HG02973 (cell line): ENCODE measurements at regions not wholly inside any gene's neighbourhood (a gene's known extent, or its start where the extent isn't known, plus 50 kb on each side); places are given as distances from the start of the nearest gene placed in this dataset.
"Not testable (repeated sequence)": the region's sequence is repeated elsewhere in the genome, so short reads cannot be mapped to it uniquely, and the experiment has no call there.

Source experiments
- ATAC-seq: cut with Tn5 transposase; IDR thresholded peaks from one replicate; pipeline ENCODE4 v1.9.1; 2021; ENCODE audit warnings: moderate library complexity; ENCODE audit not compliant: unreplicated experiment

GRCh38 chr9:17888964-17889363 is 310.1 kb downstream of the SH3GL2 start:
- ATAC-seq = not testable (repeated sequence)

- ATAC-seq = no peak
Measured at GRCh38 chr9:17894501-17895160, 315.8 kb downstream of the SH3GL2 start.

GRCh38 chr9:17900606-17901005 is 321.7 kb downstream of the SH3GL2 start:
- no peak for ATAC-seq

GRCh38 chr9:17905366-17905765 is 326.5 kb downstream of the SH3GL2 start:
- no peak for ATAC-seq

GRCh38 chr9:17905781-17906175 is 326.9 kb downstream of the SH3GL2 start:
- ATAC-seq = no peak

- ATAC-seq = no peak
Measured at GRCh38 chr9:17906176-17906840, 327.4 kb downstream of the SH3GL2 start.

GRCh38 chr9:17906841-17907778 is 328.2 kb downstream of the SH3GL2 start:
- ATAC-seq = no peak

GRCh38 chr9:17907779-17908508 is 329.1 kb downstream of the SH3GL2 start:
- ATAC-seq = no peak

- no peak for ATAC-seq
Measured at GRCh38 chr9:17926246-17926645, 347.4 kb downstream of the SH3GL2 start.

- no peak for ATAC-seq
Measured at GRCh38 chr9:17927616-17928015, 348.8 kb downstream of the SH3GL2 start.

- no peak for ATAC-seq
Measured at GRCh38 chr9:17928228-17928627, 349.4 kb downstream of the SH3GL2 start.

GRCh38 chr9:17928768-17929167 is 349.9 kb downstream of the SH3GL2 start:
- ATAC-seq = no peak

GRCh38 chr9:17929506-17929905 is 350.6 kb downstream of the SH3GL2 start:
- ATAC-seq = no peak

- no peak for ATAC-seq
Measured at GRCh38 chr9:17930071-17930470, 351.2 kb downstream of the SH3GL2 start.

GRCh38 chr9:17936365-17936764 is 357.5 kb downstream of the SH3GL2 start:
- ATAC-seq = no peak

- ATAC-seq = no peak
Measured at GRCh38 chr9:17938035-17938655, 359.3 kb downstream of the SH3GL2 start.

- ATAC-seq = no peak
Measured at GRCh38 chr9:17942498-17942897, 363.6 kb downstream of the SH3GL2 start.

- no peak for ATAC-seq
Measured at GRCh38 chr9:17955409-17955808, 376.5 kb downstream of the SH3GL2 start.

- no peak for ATAC-seq
Measured at GRCh38 chr9:17958363-17958762, 379.5 kb downstream of the SH3GL2 start.

- ATAC-seq = no peak
Measured at GRCh38 chr9:17962747-17963146, 383.9 kb downstream of the SH3GL2 start.

GRCh38 chr9:17963498-17963897 is 384.6 kb downstream of the SH3GL2 start:
- no peak for ATAC-seq
